HG03571 (cell line): ENCODE measurements at regions not wholly inside any gene's neighbourhood (a gene's known extent, or its start where the extent isn't known, plus 50 kb on each side); places are given as distances from the start of the nearest gene placed in this dataset.

Experiments
- ATAC-seq: cut with Tn5 transposase; IDR thresholded peaks from one replicate; pipeline ENCODE4 v1.9.1; 2021; ENCODE audit not compliant: unreplicated experiment

GRCh38 chr2:64850642-64851041 is 138.6 kb upstream of the SLC1A4 start:
- no peak for ATAC-seq

DNA sequence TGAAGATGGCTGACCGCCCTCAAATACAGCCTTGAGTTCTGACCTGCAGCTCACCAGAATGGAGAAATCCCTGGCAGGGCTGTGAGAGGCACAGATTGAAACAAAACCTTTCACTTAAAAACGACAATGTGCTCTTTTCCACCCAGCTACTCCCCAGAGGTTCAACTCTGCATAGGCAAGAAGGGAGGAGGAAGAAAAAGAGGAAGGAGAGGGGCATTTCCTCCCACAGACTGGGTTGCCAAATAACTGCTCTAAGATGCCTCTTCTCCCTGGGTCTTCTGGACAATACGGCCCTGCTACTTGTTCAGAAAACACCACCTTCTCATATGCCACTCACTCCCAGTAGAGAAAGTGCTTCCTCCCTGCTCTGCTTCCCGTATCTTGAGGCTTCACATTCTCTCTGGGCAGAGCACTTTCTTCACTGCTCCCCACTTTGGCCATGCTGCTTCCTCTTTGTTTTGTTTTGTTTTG is 136.4 kb upstream of the SLC1A4 start:
- no peak for ATAC-seq

- ATAC-seq: no peak
These were observed 135.9 kb upstream of the SLC1A4 start for GRCh38 chr2:64853306-64853705.

GRCh38 chr2:64853894-64854293 is 135.3 kb upstream of the SLC1A4 start:
- no peak for ATAC-seq

GRCh38 chr2:64854773-64855237 is 134.4 kb upstream of the SLC1A4 start:
- ATAC-seq: no peak

DNA sequence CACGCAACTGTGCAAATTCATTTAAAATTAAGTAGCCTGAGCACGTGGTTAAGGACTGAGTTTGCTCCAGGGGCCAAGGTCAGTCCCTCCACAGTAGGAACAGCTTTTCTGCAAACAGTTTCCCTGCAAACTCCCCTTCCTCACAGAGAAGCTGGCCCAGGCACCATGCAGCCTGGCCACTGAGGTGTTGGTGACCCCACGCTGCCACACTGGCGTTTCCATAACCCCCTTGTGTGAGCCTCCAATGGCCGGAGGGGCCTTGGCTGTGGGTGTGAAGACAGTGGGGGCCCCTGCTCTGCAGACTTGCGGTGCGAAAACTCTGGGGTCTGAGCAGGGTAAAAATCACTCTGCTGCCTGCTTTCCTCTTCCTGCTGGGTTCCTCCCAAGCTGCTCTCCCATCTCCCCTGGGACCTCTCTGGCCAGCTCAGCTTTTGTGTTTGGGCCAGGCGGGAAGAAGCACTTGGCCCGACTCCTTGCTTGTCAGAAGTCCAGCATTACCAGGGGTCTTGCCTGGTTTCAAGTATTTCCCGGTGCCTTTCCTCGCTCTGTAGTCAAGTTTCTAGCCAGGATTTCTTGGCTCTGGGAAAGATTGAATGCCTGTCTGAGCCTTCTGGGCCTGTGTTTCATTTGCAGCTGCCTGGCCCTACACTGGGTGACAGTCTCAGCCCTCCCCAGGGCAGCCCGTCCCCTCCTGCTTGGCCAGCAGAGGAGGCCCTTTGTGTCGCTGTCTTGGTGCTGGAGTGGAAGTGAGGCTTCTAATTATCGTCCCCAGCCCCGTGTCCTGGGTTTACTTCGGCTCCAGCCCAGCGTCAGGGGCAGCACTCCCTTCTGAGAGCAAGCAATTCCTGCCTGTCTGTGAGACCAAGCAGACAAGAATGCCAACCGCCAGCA is 131.4 kb upstream of the SLC1A4 start:
- no peak for ATAC-seq

DNA sequence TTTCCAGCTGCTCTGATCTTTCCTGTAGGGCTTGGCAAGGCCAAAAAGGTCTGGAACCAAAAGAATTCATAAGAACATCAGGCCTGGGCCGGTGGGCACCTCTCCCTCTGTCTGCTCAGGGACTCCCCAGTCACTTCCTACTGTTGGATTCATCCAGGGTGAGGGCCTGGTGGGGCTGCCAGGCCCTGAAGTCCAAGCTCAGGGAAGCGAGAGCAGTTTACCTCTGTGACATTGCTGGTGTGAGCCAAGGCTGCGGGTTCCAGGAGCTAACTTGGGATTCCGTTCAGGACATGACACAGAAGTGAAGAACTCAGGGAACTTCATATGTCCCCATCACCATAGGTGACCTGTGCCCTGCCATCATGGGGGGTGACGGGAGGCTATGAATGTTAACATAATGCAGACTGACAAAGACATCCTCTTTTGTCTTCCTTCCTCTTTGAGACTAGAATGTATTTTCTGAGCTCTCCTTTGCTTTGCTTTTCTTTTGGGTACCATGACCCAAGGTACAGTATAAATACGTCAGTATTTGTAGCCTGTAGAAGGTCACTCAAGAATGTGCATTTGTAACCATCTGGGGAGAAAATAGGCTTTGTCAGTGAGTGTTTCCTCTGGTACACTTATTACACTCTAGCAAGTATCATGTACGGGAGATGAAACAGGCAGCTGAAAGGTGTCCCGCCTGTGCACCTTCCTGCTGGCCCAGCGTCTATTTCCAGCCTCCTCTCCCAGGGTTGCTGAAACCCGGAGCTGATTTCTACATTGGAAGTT is 130.5 kb upstream of the SLC1A4 start:
- no peak for ATAC-seq

GRCh38 chr2:64859312-64860212 is 129.6 kb upstream of the SLC1A4 start:
- no peak for ATAC-seq

DNA sequence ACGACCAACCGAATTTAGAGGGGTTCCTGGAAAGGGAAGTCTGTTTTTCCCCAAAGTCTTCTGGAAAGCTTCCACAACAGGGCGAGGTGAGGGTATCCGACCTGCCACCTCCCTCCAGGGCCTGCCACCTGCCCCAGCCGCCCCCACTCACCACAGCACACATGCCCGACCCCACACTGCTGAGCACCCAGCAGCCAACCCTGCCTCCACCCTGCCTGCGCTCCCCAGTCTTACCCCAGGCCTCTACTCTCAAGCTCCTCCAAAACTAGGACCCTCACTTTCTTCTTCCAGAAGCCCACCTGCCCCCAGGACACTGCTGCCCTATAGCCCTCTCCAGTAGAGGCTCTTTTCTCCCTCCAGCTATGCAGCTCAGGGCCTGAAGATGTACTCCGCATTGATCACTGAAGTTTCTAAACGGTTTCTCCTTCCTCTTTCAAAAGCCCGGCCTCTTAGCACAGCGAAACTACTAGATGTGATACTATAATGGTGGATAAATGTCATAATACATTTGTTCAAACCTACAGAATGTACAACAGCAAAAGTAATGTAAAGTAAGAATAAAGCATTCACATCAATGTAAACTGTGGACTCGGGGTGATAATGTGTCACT is 128.8 kb upstream of the SLC1A4 start:
- no peak for ATAC-seq

DNA sequence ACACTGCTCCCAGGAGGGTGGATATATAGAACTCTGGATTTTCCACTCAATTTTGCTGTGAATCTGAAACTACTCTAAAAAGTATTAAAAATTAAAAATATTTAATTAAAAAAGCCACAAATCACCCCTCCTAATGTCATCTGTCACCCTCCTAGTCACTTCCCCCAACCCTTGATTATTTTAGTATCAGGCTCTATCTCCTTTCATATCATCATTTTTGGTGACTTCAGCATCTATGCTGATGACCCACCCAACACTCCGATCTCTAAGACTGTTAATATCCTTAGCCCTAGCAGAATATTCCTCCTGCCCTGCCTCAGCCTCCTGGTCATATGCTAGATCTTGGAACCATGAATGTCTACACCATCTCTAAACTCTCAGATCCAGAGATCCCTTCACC is 128.3 kb upstream of the SLC1A4 start:
- no peak for ATAC-seq

GRCh38 chr2:64861452-64862397 is 127.5 kb upstream of the SLC1A4 start:
- no peak for ATAC-seq

- no peak for ATAC-seq
These were observed 126.6 kb upstream of the SLC1A4 start for GRCh38 chr2:64862623-64863022.

GRCh38 chr2:64863097-64863820 is 125.9 kb upstream of the SLC1A4 start:
- ATAC-seq: no peak

DNA sequence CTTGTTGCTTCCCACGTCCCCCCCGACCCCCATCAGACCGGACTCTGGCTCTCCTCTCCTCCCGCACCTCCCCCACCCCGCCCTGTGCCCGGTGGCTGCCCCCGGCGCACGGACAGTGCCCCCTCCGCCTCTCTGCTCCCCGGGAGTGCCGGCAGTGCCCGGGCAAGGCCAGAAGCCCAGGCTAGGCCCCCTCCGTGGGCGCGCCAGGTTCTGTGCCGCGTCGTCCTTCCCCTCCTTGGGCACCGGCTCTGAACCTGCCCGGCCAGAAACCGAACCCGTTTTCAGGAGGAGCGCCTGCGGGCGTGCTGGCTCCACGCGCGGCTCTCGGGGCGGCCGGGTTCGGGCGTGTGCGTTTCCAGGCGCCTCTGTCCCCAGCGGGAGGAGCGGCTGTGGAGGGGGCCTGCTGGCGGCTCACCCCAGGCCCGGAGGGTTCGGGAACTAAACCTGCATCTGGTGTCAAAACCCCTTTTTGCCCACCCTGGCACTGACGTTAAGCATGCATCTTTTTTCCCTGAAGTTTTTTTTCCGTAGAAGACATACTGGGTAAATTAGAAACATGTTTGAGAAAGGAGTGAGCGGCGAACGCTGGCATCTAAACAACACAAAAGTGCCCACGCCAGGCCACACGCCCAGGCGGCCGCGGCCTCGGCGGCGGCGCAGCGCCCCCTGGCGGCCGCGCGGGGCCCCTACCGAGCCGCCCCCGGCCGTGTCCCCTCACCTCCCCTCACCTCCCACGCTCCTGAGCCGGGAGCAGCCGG is 123.9 kb upstream of the SLC1A4 start:
- ATAC-seq: peak; percentile 67

DNA sequence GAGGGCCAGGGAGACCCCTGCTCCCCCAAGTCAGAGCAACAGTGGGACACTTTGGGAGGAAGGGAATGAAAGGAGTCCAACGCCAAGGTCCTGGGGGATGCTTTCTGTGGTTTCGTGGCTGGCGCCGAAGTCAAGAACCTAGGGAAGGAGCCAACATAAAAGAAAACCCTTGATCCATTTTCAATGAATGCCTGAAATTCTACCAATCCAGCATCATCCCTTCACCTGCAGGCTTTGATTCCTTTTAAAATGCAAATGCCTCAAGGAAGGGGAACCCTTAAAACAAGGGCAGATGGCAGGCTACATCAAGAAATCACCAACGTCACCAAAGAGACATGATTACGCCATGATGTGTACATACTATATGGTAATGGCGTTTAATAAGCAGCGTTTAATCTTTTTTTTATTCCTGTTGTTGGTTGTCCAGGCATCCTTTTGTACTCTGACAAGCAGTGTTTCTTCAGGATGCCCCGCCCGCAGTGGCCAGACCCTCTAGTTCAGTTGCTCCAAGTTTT is 123.3 kb upstream of the SLC1A4 start:
- ATAC-seq: no peak

GRCh38 chr2:64866797-64867196 is 122.4 kb upstream of the SLC1A4 start:
- ATAC-seq: no peak

DNA sequence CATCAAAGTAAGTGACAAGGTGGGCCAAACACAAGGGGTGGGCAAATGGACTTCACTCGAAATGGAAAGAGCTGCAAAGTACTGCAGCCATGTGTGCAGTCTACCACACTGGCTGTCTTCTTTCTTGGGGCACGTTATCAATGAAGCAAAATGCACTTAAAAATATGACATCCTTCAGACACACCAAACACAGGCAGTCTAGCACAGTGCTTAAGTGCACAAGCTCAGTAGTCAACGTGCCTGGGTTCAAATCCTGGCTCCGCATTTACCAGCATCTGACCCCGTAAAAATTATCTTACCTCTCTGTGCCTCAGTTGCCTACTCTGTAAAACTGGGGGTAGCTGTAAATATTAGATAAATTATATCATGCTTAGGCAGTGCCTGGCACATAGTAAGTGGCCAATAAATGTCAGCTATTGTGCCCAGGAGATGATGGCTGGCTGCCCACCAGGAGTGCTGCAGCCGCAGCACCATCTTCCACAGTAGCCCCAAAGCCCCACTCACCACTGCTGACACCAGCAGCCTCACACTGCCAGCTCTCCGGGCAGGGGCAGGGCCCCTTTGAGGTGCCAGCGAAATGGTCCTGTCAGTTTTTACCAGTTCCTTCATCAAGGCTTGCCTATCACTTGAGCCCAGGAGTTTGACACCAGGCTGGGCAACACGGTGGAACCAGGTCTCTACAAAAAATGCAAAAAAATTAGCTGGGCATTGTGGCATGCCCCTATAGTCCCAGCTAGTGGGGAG is 121.8 kb upstream of the SLC1A4 start:
- ATAC-seq: no peak
